Peyer's patch (tissue), 4 donors: ENCODE measurements at regions not wholly inside any gene's neighbourhood (a gene's known extent, or its start where the extent isn't known, plus 50 kb on each side); places are given as distances from the start of the nearest gene placed in this dataset.

Experiments used
- DNase-seq, 3 donors: peaks; one replicate each; pipeline ENCODE4 v3.0.0-alpha.2; 2017 to 2019
- H3K27ac ChIP-seq, 4 donors: fragments of 200-600 bp; sonication (generic); one replicate each; pipeline ENCODE4 v1.5.1; 2016 to 2019
- H3K27me3 ChIP-seq, 2 donors: fragments of 200-600 bp; sonication (generic); one replicate each; pipeline ENCODE4 v1.5.1; 2019
- H3K36me3 ChIP-seq, 3 donors: fragments of 200-600 bp; sonication (generic); one replicate each; pipeline ENCODE4 v1.5.1; 2016 to 2019
- H3K4me1 ChIP-seq, 4 donors: fragments of 200-600 bp; sonication (generic); one replicate each; pipeline ENCODE4 v1.5.1; 2016 to 2019
- H3K4me3 ChIP-seq, 4 donors: fragments of 200-600 bp; sonication (generic); 1 replicate in 3 of 4; 2 replicates in 1 of 4; pipeline ENCODE4 v1.5.1; 2016 to 2019; ENCODE audit warnings: mild to moderate bottlenecking in 1 of 4
- H3K9me3 ChIP-seq, 4 donors: fragments of 200-600 bp; sonication (generic); one replicate each; pipeline ENCODE4 v1.5.1; 2016 to 2019; ENCODE audit warnings: mild to moderate bottlenecking in 1 of 4
- CTCF ChIP-seq, 6 experiments: fragments of 450-650 bp in 4 of 6; fragments of 200-600 bp in 2 of 6; sonication (generic) in 1 of 6; IDR thresholded peaks; one replicate each; pipeline ENCODE4 v1.5.1; 2017 to 2019; ENCODE audit warnings: antibody characterized with exemption in 6 of 6, mild to moderate bottlenecking in 3 of 6, moderate library complexity in 1 of 6
- POLR2A ChIP-seq, 2 donors: fragments of 450-650 bp; IDR thresholded peaks; one replicate each; pipeline ENCODE4 v1.5.1; 2017; ENCODE audit warnings: antibody characterized with exemption in 2 of 2, mild to moderate bottlenecking in 2 of 2, moderate library complexity in 2 of 2

GRCh38 chr9:86664603-86665002, 282.7 kb downstream of the GAS1 start:
- no peak for TF ChIP-seq POLR2A (IDR thresholded peaks at IDR 0.05)
- no peak for TF ChIP-seq CTCF (IDR thresholded peaks at IDR 0.05)
- Histone ChIP-seq H3K4me3 (no peak overlapping the region), H3K9me3 (no peaks in the 10 kb centered on the region), H3K27me3 (no peaks in the 10 kb centered on the region), H3K4me1 (no peaks in the 10 kb centered on the region), H3K27ac (no peak overlapping the region), H3K36me3 (no peaks in the 10 kb centered on the region)
- DNase-seq = no peak

GRCh38 chr9:86663905-86664304, 283.4 kb downstream of the GAS1 start:
- Histone ChIP-seq H3K9me3 (no peaks in the 10 kb centered on the region), H3K27ac (no peak overlapping the region), H3K27me3 (no peaks in the 10 kb centered on the region), H3K36me3 (no peaks in the 10 kb centered on the region), H3K4me1 (no peaks in the 10 kb centered on the region), H3K4me3 (no peak overlapping the region)
- no peak for TF ChIP-seq CTCF (IDR thresholded peaks at IDR 0.05)
- TF ChIP-seq POLR2A (IDR thresholded peaks at IDR 0.05) = no peak
- DNase-seq = no peak

GRCh38 chr9:86662890-86663468, 284.3 kb downstream of the GAS1 start:
- Histone ChIP-seq H3K27me3 (no peaks in the 10 kb centered on the region), H3K36me3 (no peaks in the 10 kb centered on the region), H3K27ac (no peak overlapping the region), H3K4me1 (no peaks in the 10 kb centered on the region), H3K9me3 (no peaks in the 10 kb centered on the region), H3K4me3 (no peak overlapping the region)
- TF ChIP-seq POLR2A (IDR thresholded peaks at IDR 0.05) (no peak), CTCF (IDR thresholded peaks at IDR 0.05) (no peak)
- DNase-seq = no peak

- H3K27ac ChIP-seq = no peak overlapping the region
- H3K4me1 ChIP-seq = no peaks in the 10 kb centered on the region
- H3K27me3 ChIP-seq = no peaks in the 10 kb centered on the region
- no peak for DNase-seq
- no peak for TF ChIP-seq POLR2A (IDR thresholded peaks at IDR 0.05)
- TF ChIP-seq CTCF (IDR thresholded peaks at IDR 0.05) = no peak
- H3K36me3 ChIP-seq = no peaks in the 10 kb centered on the region
- H3K9me3 ChIP-seq = no peaks in the 10 kb centered on the region
- no peak overlapping the region for H3K4me3 ChIP-seq
Observed at GRCh38 chr9:86660146-86660943, 287.0 kb downstream of the GAS1 start.

GRCh38 chr9:86659413-86660046, 287.8 kb downstream of the GAS1 start:
- no peaks in the 10 kb centered on the region for H3K36me3 ChIP-seq
- no peaks in the 10 kb centered on the region for H3K9me3 ChIP-seq
- H3K4me3 ChIP-seq = no peak overlapping the region
- H3K27ac ChIP-seq = no peak overlapping the region
- H3K27me3 ChIP-seq = no peaks in the 10 kb centered on the region
- no peak for DNase-seq
- no peaks in the 10 kb centered on the region for H3K4me1 ChIP-seq
- TF ChIP-seq POLR2A (IDR thresholded peaks at IDR 0.05) (no peak), CTCF (IDR thresholded peaks at IDR 0.05) (no peak)
